HG02943 (cell line): ENCODE measurements at regions not wholly inside any gene's neighbourhood (a gene's known extent, or its start where the extent isn't known, plus 50 kb on each side); places are given as distances from the start of the nearest gene placed in this dataset.
"Not testable (repeated sequence)": the region's sequence is repeated elsewhere in the genome, so short reads cannot be mapped to it uniquely, and the experiment has no call there.

ENCODE experiments used
- ATAC-seq: cut with Tn5 transposase; IDR thresholded peaks from one replicate; pipeline ENCODE4 v1.9.1; 2021; ENCODE audit warnings: mild to moderate bottlenecking, low read depth, moderate library complexity; ENCODE audit not compliant: unreplicated experiment

DNA sequence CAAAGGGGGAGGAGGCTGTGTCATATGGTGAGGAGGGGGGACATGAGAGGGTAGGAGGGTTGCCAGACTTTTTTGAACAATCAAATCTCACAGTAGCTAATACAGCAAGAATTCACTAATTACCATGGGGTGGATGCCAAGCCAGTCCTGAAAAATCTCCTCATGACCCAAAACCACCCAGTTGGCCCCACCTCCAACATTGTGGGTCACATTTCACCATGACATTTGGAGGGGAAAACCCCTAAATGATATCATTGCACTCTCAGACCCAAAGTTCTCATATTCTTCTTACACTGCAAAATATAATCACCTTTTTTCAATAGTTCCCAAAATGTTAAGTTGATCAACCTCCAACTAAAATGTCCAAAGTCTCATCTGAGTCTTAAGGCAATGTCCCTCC, 666.3 kb downstream of the TMEM121 start:
- ATAC-seq: not testable (repeated sequence)

DNA sequence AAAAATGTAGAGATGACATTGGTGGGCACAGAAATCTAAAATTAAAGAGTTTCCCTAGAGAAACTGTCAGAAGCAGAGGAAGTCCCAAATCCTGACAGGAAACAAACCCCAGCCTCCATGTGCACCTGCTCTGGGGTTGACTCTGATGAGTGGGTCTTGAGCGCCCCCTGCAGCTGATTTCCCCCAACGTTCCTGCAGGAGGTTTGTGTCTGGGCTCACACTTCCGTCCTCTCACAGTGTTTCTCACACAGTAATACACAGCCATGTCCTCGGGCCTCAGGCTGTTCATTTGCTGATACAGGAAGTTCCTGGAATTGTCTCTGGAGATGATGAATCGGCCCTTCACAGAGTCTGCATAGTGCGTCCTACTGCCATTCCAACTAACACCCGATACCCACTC, 670.1 kb downstream of the TMEM121 start:
- ATAC-seq: not testable (repeated sequence)

DNA sequence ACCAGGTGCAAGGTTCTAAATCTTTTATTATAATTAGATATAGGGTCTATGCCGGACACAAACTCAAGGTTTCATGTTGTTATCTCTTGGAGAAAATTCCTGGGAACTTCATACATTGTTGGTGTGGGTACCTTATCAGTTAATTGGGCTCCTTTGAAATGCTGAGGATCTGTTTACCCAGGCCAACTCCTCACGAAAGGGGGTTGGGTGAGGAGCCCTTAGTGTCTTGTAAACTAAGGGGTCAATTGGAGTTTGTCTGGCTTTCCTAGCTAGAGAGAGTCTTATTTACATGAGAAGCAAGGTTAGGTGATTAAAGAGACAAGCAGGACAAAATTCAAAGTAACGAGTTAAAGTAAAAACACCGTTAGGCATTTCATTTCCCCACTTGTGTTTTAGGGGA, 670.9 kb downstream of the TMEM121 start:
- not testable (repeated sequence) for ATAC-seq

DNA sequence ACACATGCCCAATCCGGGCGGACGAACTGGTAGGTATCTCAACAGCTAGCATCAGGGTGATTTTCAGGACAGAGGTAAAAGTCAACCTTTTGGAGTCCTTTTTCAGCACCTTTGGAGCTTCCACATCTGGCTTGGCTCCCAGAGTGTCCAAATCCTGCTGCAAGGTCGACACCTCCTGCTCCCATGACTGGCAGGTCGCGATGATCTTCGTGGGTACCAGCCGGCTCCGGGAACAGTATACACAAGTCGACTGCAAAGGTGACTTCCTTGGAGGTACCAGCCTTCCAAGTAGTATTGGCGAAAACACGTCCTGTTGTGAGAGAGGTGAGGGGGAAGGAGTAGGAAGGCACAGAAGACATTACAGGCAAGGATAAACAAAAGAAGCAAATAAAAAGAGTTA, 672.7 kb downstream of the TMEM121 start:
- no peak for ATAC-seq

DNA sequence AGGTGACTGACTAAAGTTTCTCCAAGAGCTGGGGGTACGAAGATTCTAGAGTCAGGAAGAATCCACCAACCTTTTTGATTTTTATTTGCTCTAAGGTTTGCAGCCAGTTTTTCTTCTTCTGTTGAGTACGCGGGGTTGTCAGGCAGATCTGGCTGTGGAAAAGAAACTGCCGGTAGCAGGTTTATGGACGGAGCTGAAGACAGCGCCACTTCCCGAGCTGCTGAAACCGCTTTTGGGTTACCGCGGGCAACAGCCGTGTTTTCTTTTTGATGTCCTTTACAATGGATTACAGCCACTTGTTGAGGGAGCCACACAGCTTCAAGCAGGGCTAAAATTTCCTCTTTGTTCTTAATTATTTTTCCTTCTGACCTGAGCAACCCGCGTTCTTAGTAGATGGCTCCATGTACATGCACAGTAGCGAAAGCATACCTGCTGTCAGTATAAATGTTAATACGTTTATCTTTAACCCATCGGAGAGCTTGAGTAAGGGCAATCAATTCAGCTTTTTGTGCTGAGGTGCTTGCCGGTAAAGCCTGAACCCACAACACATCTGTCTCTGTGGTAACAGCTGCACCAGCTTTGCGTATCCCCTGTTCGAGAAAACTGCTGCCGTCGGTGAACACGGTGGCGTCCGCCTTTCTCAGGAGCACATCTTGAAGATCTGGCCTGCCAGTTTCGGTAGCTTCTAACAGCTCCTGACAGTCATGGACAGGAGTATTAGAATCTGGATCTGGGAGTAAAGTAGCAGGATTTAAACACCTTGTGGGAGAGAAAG, 674.3 kb downstream of the TMEM121 start:
- ATAC-seq: no peak

DNA sequence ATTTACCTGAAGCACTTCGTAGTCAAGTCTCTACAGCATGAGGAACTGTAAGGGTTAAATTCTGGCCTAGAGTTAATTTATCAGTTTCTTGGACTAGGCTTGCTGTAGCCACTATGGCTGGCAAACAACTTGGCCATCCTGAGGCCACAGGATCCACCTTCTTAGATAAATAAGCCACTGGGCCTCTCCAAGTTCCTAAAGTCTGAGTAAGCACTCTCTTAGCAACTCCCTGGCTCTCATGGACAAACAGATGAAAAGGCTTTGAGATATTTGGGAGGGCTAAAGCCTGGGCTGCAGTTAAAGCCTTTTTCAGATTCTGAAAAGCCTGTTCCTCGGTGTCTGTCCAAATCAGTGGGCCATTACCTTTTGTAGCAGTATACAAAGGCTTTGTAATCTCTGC, 675.0 kb downstream of the TMEM121 start:
- ATAC-seq: no peak

GRCh38 chr14:106203438-106203837, 677.1 kb downstream of the TMEM121 start:
- no peak for ATAC-seq

DNA sequence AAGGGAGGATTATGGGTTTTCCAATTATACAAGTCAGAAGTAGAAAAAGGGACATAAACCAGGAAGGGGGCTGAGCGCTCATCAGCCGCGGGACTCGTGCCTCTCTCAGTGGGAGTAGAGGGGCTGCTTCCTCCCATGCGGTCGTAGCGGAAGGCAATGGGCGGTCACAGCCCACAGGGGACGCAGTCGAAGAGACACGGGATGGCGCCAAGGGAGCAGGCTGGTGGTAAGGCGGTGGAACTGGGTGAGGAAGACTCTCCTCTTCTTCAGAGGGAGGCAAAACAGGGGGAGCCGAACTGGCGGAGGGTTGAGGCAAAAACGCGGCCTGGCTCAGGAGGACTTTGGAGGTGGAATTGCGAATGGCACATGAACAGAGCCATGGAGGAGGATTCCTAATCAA, 677.7 kb downstream of the TMEM121 start:
- no peak for ATAC-seq

DNA sequence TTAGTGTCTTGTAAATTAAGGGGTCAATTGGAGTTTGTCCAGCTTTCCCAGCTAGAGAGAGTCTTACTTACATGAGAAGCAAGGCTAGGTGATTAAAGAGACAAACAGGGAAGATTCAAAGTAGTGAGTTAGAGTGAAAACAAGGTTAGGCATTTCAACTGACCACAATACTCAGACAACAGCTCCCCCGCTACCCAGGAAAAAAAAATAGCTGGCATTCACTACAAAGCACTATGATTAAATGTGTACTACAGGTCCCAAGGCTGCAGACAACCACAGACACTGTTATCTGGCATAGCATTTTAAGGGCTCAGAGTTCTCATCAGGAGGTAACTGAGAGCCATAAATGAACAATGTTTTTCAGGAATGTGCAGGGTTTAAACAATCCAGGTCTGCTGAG, 680.9 kb downstream of the TMEM121 start:
- no peak for ATAC-seq

GRCh38 chr14:106208794-106209193, 682.4 kb downstream of the TMEM121 start:
- ATAC-seq: no peak

- ATAC-seq: no peak
These were observed 683.4 kb downstream of the TMEM121 start for GRCh38 chr14:106209755-106210154.

DNA sequence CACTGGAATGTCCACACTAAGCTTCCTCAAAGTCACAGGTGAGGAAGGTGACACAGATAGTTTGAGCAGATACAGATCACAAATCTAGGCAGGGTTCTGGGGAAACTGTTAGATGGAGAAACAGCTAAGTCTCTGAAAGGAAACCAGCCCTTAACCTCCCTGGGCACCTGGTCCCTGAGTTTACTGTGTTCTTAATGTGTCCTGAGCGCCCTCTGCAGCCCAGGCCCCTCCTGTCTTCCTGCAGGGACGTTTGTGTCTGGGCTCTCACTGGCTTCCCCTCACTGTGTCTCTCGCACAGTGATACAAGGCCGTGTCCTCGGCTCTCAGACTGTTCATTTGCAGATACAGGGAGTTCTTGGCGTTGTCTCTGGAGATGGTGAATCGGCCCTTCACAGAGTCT, 684.3 kb downstream of the TMEM121 start:
- no peak for ATAC-seq

GRCh38 chr14:106211334-106211900, 685.0 kb downstream of the TMEM121 start:
- no peak for ATAC-seq

- no peak for ATAC-seq
These were observed 688.8 kb downstream of the TMEM121 start for GRCh38 chr14:106215229-106215628.

GRCh38 chr14:106216679-106217078, 690.3 kb downstream of the TMEM121 start:
- no peak for ATAC-seq

DNA sequence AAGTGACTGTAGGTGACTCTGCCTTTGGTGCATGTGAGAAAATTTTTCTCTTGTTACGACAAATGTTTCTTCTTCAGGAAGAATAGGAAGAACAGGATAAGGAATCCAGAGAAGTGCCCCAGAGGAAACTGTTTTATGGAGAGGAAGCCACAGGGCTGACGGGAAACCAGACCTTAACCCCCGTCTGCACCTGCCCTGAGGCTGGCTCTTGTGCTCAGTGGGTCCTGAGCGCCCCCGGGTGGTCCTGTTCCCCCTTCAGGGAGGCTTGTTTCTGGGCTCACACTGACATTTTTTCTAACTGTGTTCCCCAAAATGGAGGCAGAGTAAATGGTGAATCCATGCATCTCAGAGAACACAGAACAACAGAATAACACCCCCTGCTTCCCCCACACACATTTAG, 691.8 kb downstream of the TMEM121 start:
- ATAC-seq: no peak

GRCh38 chr14:106222311-106222710, 695.9 kb downstream of the TMEM121 start:
- no peak for ATAC-seq

DNA sequence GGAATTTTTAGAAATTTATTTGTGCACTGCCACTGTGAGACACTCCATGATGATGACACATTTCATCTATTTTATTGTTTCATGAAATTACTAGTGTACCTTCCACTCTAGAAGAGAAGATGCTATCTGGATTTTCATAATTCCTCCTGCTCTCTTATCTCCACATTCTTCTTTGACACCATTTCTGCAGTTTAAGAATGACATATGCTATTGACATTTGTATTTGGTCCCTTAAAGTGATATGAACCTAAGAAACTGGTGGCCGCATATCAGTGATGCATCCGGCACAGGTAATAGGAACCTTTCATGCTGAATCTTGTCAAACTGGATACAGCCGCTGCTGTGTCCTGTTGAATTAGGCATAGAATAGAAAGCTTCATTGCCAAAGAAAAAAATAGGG, 696.3 kb downstream of the TMEM121 start:
- no peak for ATAC-seq

DNA sequence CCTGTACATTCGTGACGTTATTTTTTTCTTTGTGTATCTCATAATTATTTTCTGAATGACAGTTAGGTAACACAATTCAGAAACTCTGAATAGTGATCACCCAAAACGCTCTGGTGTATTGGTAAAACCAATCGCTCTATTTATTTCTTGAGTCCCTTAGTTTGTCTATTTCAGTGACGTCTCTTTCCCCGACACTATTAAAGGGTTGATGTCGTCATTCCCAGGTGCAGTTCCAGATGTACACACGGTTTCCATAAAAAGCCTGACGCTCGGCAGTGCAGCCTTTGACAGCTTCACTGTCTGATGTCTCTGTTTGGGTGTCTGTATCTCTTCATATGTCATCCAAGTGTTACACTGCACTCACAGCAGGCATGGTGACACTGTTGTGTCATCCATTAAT, 701.4 kb downstream of the TMEM121 start:
- ATAC-seq: no peak

DNA sequence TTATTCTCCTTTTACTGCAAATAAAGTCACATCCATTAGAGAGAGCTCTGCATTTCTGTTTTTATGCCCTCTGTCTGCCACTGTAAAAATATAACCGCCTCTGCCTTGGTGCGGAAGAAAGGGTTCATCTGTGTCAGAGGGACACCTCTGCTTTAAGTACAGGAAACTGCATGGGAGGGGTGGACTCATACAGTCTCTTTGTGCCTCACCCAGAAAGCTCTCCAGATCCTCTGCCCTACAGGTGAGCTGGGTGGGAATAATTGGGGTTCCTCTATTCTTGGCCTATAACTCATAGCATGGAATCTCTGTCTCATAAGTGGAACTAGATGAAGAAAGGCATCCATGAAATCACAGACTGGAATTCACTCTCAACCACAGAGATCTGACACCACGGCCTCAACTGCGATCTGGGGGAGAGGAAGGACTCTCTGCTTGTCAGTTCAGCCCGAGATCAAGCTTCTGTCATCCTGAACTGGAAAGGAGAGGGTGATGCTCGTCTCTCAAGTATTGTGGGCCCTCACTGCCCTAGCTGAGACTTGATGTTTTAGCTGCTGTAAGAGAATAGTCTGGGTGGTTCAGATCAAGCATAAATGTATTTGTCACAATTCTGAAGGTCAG, 702.3 kb downstream of the TMEM121 start:
- no peak for ATAC-seq

GRCh38 chr14:106230071-106230470, 703.7 kb downstream of the TMEM121 start:
- ATAC-seq: no peak

DNA sequence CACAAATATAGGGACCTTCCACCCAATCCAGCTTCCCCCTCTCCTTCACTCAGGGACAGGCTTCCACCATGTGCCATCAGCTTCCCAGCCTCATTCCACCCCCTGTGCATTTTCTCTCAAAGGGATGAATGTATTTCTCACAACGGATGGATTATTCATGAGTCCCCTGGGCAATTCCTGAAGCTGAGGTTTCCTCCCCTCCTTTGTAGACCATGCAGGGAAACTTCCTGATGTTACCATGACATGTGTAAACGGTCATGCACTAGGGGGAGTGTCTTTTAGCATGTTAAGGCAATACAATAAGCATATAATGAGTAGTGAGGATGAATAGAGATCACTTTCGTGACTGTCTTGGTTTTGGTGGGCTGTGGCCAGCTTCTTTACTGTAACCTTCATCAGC, 706.8 kb downstream of the TMEM121 start:
- ATAC-seq: not testable (repeated sequence)
